Activated T-cell treated with anti-CD3 and anti-CD28 coated beads, Interleukin-2, amount 50 U/mL, for 4 hours (primary cell): ENCODE measurements at regions not wholly inside any gene's neighbourhood (a gene's known extent, or its start where the extent isn't known, plus 50 kb on each side); places are given as distances from the start of the nearest gene placed in this dataset.

Source experiments
- ATAC-seq, 2 donors: fragments of 200-7000 bp; cut with Tn5 transposase; one replicate each; pipeline ENCODE4 v1.10.0; 2021
- DNase-seq: peaks from one replicate; pipeline ENCODE4 v3.0.0-alpha.2; 2020
- H3K27me3 Mint-ChIP-seq: one replicate; pipeline ENCODE4 v1.8.0; 2021; ENCODE audit warnings: low read depth, mixed read lengths
- H3K36me3 Mint-ChIP-seq: one replicate; pipeline ENCODE4 v1.8.0; 2022; ENCODE audit warnings: mixed read lengths; ENCODE audit not compliant: insufficient read depth
- H3K4me1 Mint-ChIP-seq: one replicate; pipeline ENCODE4 v1.8.0; 2021; ENCODE audit warnings: low read depth, mixed read lengths
- H3K4me3 Mint-ChIP-seq: one replicate; pipeline ENCODE4 v1.8.0; 2021; ENCODE audit warnings: mild to moderate bottlenecking, moderate library complexity, mixed read lengths
- H3K9me3 Mint-ChIP-seq: one replicate; pipeline ENCODE4 v1.8.0; 2021; ENCODE audit warnings: mixed read lengths

- H3K4me1 Mint-ChIP-seq = no peaks in the 10 kb centered on the region
- ATAC-seq = no peak
- H3K36me3 Mint-ChIP-seq = no peaks in the 10 kb centered on the region
- no peak overlapping the region for H3K4me3 Mint-ChIP-seq
- H3K27me3 Mint-ChIP-seq = no peaks in the 10 kb centered on the region
- peaks cover 7% of the 10 kb centered on the region for H3K9me3 Mint-ChIP-seq
- DNase-seq = no peak
Observed at GRCh38 chr10:108254089-108254488, 1089.6 kb upstream of the SORCS1 start.

- H3K9me3 Mint-ChIP-seq = peaks cover 7% of the 10 kb centered on the region
- no peaks in the 10 kb centered on the region for H3K27me3 Mint-ChIP-seq
- ATAC-seq = no peak
- no peaks in the 10 kb centered on the region for H3K36me3 Mint-ChIP-seq
- no peaks in the 10 kb centered on the region for H3K4me1 Mint-ChIP-seq
- no peak overlapping the region for H3K4me3 Mint-ChIP-seq
- no peak for DNase-seq
Observed at GRCh38 chr10:108252771-108253170, 1088.3 kb upstream of the SORCS1 start.

- no peak overlapping the region for H3K4me3 Mint-ChIP-seq
- no peaks in the 10 kb centered on the region for H3K27me3 Mint-ChIP-seq
- no peaks in the 10 kb centered on the region for H3K36me3 Mint-ChIP-seq
- H3K9me3 Mint-ChIP-seq = peaks cover 7% of the 10 kb centered on the region
- ATAC-seq = no peak
- H3K4me1 Mint-ChIP-seq = no peaks in the 10 kb centered on the region
- no peak for DNase-seq
Observed at GRCh38 chr10:108250936-108251620, 1086.6 kb upstream of the SORCS1 start.

GRCh38 chr10:108249940-108250339, 1085.4 kb upstream of the SORCS1 start:
- Mint-ChIP-seq H3K27me3 (no peaks in the 10 kb centered on the region), H3K36me3 (no peaks in the 10 kb centered on the region), H3K4me3 (no peak overlapping the region), H3K4me1 (no peaks in the 10 kb centered on the region), H3K9me3 (peaks cover 7% of the 10 kb centered on the region)
- ATAC-seq (no peak), DNase-seq (no peak)

- H3K4me1 Mint-ChIP-seq = no peaks in the 10 kb centered on the region
- H3K9me3 Mint-ChIP-seq = peaks cover 17% of the 10 kb centered on the region
- no peak for ATAC-seq
- H3K36me3 Mint-ChIP-seq = no peaks in the 10 kb centered on the region
- DNase-seq = no peak
- H3K4me3 Mint-ChIP-seq = no peak overlapping the region
- no peaks in the 10 kb centered on the region for H3K27me3 Mint-ChIP-seq
Observed at GRCh38 chr10:108244443-108245228, 1080.1 kb upstream of the SORCS1 start.

GRCh38 chr10:108241166-108241565, 1076.7 kb upstream of the SORCS1 start:
- H3K4me3 Mint-ChIP-seq = no peak overlapping the region
- no peaks in the 10 kb centered on the region for H3K27me3 Mint-ChIP-seq
- H3K4me1 Mint-ChIP-seq = no peaks in the 10 kb centered on the region
- no peak for ATAC-seq
- no peaks in the 10 kb centered on the region for H3K36me3 Mint-ChIP-seq
- DNase-seq = no peak
- peaks cover 17% of the 10 kb centered on the region for H3K9me3 Mint-ChIP-seq

GRCh38 chr10:108238261-108238660, 1073.8 kb upstream of the SORCS1 start:
- Mint-ChIP-seq H3K4me1 (no peaks in the 10 kb centered on the region), H3K36me3 (no peaks in the 10 kb centered on the region), H3K27me3 (no peaks in the 10 kb centered on the region), H3K9me3 (peaks cover 18% of the 10 kb centered on the region), H3K4me3 (no peak overlapping the region)
- ATAC-seq (no peak), DNase-seq (no peak)

GRCh38 chr10:108230478-108231170, 1066.1 kb upstream of the SORCS1 start:
- Mint-ChIP-seq H3K4me3 (no peak overlapping the region), H3K4me1 (no peaks in the 10 kb centered on the region), H3K36me3 (no peaks in the 10 kb centered on the region), H3K27me3 (no peaks in the 10 kb centered on the region), H3K9me3 (peaks cover 15% of the 10 kb centered on the region)
- no peak for DNase-seq
- ATAC-seq = no peak

- Mint-ChIP-seq H3K27me3 (no peaks in the 10 kb centered on the region), H3K4me3 (no peak overlapping the region), H3K4me1 (no peaks in the 10 kb centered on the region), H3K36me3 (no peaks in the 10 kb centered on the region), H3K9me3 (peaks cover 13% of the 10 kb centered on the region)
- no peak for DNase-seq
- ATAC-seq = no peak
Observed at GRCh38 chr10:108208732-108209131, 1044.2 kb upstream of the SORCS1 start.

- H3K27me3 Mint-ChIP-seq = no peaks in the 10 kb centered on the region
- no peaks in the 10 kb centered on the region for H3K36me3 Mint-ChIP-seq
- DNase-seq (no peak), ATAC-seq (no peak)
- no peak overlapping the region for H3K4me3 Mint-ChIP-seq
- H3K4me1 Mint-ChIP-seq = no peaks in the 10 kb centered on the region
- H3K9me3 Mint-ChIP-seq = peaks cover 13% of the 10 kb centered on the region
Observed at GRCh38 chr10:108208038-108208437, 1043.5 kb upstream of the SORCS1 start.

- DNase-seq = no peak
- no peak for ATAC-seq
- no peak overlapping the region for H3K4me3 Mint-ChIP-seq
- no peaks in the 10 kb centered on the region for H3K4me1 Mint-ChIP-seq
- no peaks in the 10 kb centered on the region for H3K27me3 Mint-ChIP-seq
- H3K9me3 Mint-ChIP-seq = peaks cover 9% of the 10 kb centered on the region
- H3K36me3 Mint-ChIP-seq = no peaks in the 10 kb centered on the region
Observed at GRCh38 chr10:108204528-108205305, 1040.2 kb upstream of the SORCS1 start.

- ATAC-seq = no peak
Observed at GRCh38 chr10:108203905-108204527, 1039.5 kb upstream of the SORCS1 start.

GRCh38 chr10:108187408-108188012, 1023.0 kb upstream of the SORCS1 start:
- Mint-ChIP-seq H3K4me1 (no peaks in the 10 kb centered on the region), H3K4me3 (no peak overlapping the region), H3K36me3 (no peaks in the 10 kb centered on the region), H3K9me3 (peaks cover 21% of the 10 kb centered on the region), H3K27me3 (no peaks in the 10 kb centered on the region)
- ATAC-seq (no peak), DNase-seq (no peak)

More at GRCh38 chr10:108203905-108204527, 1039.5 kb upstream of the SORCS1 start:
- Mint-ChIP-seq H3K27me3 (no peaks in the 10 kb centered on the region), H3K9me3 (peaks cover 9% of the 10 kb centered on the region), H3K4me3 (no peak overlapping the region), H3K36me3 (no peaks in the 10 kb centered on the region), H3K4me1 (no peaks in the 10 kb centered on the region)
- DNase-seq = no peak
